SW 1271 (cell line): ENCODE measurements at regions not wholly inside any gene's neighbourhood (a gene's known extent, or its start where the extent isn't known, plus 50 kb on each side); places are given as distances from the start of the nearest gene placed in this dataset.
"Not testable (repeated sequence)": the region's sequence is repeated elsewhere in the genome, so short reads cannot be mapped to it uniquely, and the experiment has no call there.

ENCODE experiments used
- DNase-seq, 2 experiments: peaks; one replicate each; lab custom pipeline; 2025; lab: John Stamatoyannopoulos, UW

DNA sequence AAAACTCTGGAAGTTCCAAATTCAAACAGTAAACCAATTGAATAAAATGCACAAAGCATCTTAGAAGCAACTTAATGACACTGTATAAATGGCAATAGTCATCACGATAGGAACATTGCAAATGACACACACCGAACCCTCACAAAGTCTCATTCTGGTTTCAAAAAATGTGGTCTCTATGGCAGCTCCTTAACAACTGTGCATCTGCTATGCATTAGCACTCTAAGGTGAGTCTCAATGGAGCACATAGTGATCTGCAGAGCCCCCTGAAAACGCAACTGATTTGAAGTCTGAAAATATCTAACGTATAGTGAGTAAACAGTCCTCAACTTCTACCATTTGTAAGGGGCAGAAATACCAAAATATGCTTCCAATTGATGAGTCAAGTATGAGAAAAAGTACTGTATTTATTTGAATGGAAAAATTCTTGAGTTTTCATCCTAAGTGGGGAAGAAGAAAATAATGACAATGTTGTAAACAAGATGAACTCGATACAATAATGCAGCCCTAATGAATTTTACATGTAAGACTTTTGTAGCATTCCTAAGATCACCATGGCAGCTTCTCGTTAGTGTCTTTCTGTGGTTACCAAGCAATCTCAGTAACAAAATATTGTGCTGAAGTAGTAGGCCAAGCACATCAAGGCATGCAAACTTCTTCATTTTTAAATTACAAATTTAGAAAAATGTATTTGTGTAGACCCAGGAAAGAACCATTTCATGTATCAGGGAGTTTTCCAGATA lies 517.5 kb upstream of the FAM174A start:
- DNase-seq = no peak

DNA sequence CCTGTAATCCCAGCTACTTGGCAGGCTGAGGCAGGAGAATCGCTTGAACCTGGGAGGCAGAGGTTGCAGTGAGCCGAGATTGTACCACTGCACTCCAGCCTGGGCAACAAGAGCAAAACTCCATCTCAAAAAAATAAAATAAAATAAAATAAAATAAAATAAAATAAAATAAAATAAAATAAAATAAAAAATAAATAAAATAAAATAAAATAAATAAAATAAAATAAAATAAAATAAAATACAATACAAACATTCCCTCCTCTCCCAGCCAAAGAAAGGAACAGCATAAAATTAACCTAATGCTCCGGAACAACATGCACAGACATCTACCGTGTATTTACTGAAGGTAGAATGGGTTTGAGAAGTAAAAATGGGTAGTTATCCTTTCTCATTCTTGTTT lies 521.9 kb upstream of the FAM174A start:
- DNase-seq = not testable (repeated sequence)

DNA sequence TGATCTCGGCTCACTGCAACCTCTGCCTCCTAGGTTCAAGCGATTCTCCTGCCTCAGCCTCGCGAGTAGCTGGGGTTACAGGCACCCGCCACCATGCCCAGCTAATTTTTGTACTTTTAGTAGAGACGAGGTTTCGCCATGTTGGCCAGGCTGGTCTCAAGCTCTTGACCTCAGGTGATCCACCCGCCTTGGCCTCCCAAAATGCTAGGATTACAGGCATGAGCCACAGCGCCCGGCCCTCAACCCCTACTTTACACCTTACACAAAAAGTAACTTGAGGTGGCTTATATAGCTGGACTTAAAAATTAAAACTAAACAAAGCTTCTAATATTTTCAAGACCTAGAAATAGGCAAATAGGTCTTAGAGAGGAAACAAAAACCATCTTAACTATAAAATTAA lies 524.0 kb upstream of the FAM174A start:
- DNase-seq = not testable (repeated sequence)

DNA sequence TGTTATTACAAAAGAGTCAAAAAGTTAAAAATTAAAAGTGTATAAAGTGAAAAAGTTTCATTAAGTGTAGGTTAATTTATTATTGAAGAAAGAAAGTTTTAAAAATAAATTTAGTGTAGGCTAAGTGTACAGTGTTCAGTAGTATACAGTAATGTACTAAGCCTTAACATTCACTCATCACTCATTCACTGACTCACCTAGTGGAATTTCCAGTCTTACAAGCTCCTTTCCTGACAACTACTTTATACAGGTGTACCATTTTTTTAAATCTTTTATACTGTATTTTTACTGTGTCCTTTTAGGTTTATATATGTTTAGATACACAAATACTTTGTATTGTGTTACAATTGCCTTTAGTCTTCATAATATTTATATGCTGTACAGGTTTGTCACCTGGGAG lies 530.2 kb upstream of the FAM174A start:
- DNase-seq = no peak

DNA sequence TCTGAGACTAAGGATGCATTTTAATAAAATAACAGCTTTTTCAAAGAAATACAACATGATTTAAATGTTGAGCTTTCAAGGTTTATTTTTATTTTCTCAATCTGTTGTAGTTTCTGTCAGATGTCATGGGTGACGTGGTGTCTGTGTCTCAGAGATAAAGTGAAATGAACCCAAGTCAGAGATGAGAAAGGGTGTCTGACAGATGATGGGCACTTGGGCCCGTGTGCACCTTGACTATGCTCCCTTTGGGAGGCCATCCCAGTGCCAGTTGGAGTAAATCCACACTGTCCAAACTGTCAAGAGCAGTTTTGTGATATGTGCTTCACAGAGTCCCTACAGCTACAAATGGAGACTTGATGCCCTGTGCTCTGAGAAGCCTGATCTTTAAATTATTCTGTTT lies 536.9 kb upstream of the FAM174A start:
- DNase-seq = no peak

DNA sequence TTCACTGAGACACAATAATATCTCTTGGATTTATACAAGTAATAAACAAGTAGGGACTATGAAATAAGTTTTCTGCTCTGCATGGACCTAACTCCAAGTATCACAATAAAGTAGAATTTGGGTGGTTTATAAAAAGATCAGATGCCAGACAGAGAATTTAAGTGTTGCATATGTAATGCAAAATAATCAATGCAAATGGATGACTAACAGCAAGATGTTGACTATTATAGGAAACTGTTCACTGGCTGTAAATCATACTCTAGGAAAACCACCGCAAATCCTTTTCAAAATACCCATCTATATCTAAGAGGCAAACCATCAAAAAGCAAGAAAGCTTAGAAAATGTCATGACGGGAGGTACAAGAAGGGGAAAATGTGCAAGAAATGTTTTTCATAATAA lies 539.8 kb upstream of the FAM174A start:
- DNase-seq = no peak

DNA sequence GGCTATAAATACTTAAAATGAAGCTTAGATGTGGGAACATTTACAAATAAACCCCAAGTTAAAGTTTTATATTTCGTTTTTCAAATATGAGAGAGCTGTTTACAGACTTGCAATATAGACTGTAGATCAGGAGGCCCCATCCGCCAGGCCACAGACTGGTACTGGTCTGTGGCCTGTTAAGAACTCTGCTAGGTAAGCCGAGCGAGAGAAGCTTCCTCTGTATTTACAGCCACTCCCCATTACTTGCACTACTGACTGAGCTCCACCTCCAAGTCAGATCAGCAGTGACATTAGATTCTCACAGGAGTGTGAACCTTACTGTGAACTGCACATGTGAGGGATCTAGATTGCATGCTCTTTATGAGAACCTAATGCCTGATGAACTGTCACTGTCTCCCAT lies 561.4 kb upstream of the FAM174A start:
- no peak for DNase-seq

DNA sequence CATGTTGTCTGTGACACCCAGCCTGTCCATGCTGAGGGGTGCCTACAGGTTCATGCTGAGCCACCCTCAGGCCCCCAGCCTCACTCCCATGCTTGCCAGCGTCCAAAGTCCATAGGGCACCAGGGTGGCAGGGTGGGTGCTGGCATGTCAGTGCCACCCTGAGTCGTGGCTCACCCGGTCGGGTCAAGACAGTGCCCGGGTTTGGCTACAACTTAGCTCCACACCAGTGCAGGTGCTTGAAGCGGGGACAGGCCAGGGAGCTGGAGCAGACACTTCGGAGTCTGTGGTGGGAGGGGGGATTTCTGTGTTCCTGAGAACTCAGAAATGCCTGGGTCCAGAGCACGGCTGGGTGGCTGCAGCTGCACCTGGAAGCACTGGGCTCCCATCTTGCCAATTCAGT lies 579.2 kb upstream of the FAM174A start:
- no peak for DNase-seq

DNA sequence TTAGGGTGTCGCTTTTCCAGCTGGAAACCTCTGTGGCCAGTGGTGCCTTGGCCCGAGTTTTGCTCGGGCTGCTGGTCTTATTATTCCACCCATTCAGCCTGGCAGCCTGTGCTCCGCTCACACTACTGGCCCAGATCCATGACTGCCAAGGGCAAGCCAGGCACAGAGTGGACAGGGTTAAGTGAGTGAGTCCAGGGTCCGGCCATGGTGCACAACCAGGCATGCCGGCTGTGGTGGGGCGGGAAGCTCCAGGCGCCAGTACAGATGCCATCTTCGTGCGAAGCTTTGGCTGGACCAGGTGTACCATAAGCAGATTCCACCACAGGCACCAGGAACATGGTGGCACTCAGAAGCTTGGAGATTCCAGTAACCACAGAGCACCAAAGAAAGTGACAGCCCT lies 580.2 kb upstream of the FAM174A start:
- no peak for DNase-seq

DNA sequence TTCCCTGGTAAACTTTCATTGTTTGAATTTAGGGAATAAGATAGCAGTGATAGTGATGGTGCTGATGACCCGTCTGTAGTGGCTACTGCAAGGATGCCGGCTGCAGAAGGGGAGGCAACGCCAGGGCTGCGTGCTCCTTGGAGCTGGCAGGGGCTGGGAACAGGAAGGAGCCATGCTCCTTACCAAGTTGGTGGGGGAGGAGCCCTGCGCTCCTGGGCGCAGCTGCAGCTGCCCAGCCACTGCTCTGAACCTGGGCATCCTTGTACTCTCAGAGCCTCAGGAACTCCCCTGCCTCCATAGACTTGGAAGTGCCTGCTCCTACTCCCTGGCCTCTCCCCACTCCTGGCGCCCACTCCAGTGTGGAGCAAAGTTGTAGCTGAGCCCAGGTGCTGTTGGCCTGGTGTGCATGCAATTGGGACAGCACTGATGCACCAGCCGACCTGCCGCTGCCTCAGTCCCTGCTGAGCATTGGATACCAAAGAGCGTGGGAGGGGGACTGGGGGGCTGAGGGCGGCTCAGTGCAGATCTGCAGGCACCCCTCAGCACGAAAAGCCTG lies 585.1 kb upstream of the FAM174A start:
- DNase-seq = no peak

DNA sequence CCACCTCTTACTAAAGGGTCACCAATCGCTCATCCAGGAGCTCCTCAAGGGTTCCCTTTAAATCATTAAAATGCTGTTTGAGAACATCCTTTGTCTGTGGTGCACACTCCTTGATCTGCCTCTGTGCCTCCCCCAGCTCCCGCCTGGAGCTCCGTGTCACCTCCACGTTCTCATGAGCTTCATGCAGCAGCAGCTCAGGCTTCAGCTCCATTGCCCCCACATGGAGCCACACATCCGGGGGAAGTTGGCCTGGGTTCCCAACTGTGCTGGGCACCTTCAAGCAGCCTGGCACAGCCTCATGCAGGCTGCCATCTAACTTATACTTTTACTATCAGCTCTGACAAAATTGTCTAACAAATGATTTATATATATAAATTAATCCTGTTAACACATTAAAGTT lies 585.8 kb upstream of the FAM174A start:
- no peak for DNase-seq

DNA sequence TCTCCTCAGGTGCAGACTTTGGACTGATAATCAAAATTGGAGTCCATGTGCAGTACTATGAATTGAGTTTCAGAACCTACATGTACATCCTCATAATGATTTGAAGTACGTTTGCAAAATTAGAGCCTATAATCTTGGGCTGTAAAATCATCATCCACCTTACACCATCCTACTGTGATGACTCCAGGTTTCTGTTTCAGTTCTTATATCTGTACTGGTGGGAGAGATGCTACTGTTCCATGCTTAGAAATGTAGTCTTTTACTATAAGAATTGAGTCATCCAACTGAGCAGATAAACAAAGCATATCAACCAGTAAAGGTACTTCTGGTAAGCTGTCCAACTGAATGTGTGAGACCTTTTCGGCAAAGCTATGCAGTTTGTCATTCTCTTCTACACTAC lies 586.3 kb upstream of the FAM174A start:
- no peak for DNase-seq

DNA sequence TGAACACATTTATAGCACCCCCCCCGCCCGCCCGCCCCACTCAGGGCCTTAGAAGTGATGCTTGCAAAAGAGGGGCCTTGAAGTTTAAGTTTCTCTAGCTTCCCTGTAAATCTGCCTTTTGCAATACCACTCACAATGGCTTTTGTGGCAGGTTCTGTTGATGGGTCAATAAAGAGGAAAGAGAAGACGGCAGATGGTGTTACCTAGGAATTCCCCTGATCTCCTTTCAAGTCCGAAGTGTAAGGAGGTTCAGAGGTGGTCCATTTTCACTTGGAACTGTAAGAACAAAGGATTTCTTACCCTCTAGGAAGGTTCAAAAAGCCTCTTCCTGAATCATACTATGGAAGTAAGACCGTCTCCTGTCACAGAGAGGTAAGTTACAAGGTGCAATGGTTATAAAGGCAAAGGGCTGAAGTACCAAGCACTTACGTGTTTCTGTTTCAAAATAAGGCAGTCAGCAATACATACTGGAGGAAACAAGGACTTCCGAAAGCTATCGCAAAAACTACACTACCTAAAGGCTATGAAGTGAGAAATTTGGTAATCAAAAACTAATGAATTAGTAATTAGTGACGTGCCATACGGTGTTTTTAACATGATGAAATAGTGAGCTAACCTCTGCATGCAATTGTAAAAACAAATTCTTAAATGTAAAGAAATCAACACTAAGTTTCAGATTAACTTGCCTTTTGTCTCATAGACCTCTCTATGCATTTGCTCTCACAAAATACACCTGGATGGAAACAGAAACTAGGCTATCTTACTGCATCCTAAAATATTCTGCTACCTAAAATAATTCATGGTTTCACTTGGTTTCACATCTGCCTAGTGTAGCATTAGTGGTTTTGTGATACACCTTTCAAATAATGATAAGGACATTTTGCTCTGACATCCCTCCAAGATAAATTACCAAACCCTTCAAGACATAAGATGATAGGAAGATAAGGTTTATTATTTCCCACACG lies 589.4 kb upstream of the FAM174A start:
- DNase-seq = no peak

DNA sequence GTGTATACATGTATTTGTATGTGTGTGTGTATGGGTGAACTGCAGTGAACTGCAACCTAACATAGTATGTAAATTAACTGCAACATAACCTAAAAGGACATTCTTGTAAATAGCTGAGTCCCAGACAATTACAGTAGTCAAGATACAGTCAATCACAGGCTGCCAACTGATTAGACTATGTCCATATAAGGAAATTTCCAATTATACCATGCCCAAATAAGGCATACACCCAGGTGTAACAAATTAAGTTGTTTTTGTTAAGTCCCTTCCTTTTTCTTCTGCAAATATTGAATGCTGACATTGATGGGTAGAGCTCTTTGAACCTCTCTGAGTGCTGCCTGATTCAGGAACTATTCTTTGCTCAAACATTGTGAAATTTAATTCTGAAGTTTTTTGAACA lies 594.6 kb upstream of the FAM174A start:
- no peak for DNase-seq

DNA sequence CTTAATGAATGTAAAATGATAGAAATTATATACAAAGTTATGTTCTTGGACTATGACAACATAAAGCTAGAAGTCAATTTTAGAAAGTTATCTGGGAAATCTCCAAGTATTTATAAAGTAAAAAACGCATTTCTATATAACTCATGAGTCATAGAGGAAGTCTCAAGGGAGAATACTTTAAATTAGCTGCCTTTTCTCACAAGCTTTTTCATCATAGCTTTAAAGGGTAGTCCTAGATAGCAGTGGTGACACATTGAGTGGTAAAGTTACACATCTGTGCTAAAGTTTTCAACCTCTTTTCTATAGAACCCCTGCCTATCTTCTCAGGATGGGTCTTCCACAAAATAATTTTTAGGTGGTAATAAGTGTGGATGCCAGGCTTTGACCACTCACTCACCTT lies 598.3 kb upstream of the FAM174A start:
- no peak for DNase-seq

DNA sequence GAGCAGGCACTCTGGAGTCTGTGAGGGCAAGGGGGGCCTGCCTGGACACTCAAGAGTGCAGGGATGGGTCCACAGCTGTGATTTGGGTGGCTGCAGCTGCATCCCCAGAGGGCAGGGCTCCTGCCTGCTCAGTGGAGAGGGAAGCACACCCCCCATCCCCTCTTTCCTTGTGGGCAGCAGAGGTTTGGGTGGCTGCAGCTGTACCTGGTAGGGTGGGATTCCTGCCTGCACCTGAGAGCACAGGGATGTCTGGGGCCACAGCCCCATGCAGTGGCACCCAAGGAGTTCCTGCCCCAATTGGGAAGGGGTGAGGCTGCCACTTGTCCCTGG lies 605.4 kb upstream of the FAM174A start:
- no peak for DNase-seq

DNA sequence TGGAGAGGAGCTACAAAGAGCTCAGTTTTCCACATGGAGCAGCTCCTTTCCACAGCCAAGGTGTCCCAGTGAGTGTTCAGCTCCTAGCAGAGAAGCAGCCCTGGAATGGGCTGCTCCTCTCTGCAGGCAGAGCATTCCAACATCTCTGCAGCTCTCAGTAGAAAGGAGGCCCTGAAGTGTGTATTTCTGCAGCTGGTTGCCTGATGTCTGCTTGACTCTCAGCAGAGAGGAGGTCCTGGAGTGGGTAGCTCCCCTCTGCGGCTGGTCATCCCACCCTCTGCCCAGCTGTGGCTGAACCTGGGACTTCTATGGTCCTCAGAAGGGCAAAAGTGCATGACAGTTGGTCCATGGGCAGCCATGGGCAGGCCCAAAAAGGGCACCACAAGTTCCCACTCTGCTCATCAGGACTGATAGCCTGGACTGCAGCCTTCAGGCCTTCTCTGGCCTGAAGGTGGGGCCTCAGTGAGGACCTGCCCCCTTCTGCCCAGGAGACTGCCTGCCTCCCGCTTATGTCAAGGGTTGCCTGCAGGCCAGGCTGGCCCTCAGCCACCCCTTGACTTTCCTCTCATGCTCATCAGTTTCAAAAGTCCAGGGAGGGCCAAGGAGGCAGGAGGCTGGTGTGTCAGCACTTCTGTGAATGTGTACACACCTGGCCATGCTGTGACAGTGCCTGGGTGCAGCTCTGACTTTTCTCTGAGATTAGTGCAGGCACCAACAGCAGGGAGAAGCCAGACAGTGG lies 605.9 kb upstream of the FAM174A start:
- no peak for DNase-seq

DNA sequence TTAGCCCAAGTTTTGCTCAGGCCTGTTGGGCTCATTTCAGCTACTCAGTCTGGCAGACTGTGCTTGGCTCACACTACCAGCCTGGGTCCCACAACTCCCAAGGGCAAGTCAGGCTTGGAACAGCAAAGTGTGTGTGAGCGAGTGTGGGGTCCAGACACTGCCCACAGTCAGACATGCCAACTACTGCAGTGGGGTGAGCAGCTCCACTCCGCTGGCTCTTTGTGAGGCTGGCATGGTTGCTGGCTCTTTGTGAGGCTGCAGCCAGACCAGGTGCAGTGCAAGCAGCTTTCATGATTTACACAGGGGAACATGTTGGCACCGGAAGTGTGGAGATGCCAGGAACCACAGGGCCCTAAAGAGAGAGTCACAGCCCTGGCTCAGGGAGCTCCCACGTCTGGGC lies 606.7 kb upstream of the FAM174A start:
- DNase-seq = no peak

DNA sequence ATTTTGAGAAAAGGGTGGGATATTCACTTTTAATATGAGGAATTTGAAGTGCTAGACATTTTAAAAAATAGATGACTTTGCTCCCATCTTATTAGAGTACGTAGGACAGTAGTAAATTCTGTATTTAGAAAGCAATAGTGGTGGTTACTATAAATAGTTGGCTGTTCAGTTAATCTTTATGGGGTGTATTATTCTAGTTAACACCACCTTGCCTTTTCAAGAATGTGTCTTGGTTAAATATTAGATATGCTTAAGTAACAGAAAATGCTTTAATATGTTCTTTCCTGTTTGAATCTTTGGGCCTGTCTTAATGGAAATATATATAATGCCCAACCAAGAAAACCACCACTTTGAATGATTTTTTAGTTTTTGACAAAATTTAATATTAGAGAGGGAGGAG lies 608.7 kb upstream of the FAM174A start:
- no peak for DNase-seq

DNA sequence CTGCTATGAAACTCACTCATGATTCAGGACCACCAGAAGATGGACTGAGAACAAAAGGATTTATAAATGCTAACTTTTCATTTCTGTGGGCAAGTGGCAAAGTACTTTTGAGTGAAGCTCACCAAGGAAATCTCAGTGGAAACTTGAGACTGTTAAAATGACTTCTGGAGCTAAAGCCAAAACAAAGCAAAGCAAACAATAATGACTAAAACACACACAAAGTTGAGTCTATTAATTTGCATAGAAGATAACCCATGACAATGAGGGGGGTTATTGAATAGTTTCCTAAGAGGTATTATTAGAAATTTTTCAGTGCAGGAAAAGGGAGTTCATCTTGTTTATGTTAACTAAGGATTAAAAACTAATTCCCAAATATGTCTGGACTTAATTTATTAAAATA lies 612.8 kb upstream of the FAM174A start:
- DNase-seq = no peak

DNA sequence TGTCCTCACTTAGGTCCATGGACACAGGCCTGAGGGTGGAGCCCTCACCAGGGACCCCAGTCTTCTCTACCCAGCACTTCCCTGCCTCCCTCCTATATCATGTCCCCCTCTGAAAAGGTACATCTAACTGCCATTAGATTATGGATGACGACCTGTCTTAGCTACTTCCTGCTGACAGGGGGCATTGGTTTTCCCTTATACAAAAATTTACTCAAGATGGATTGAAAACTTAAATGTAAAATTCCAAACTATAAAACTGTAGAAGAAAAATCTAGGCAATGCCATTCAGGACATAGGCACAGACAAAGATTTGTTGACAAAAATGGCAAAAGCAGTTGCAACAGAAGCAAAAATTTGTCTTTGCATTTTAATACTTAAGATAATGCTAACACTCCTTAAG lies 623.2 kb upstream of the FAM174A start:
- DNase-seq = no peak

DNA sequence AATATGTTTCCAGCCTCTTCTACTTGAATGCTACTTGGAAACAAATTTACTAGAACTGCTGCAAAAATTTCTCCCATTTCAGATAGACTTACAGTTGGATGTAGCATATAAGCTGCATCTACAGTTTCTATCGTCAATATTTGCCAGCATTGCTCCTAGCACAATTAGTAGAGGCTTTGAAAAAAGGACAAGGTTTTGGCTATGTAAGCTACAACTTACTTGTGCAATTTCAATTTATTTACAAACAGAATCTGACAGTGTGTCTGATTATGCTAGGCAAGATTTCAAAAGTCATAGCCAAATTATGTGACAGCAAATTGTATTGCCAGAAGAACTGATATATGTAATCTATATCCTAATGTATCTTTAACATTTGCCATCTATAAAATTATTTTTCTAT lies 628.4 kb upstream of the FAM174A start:
- DNase-seq = no peak

DNA sequence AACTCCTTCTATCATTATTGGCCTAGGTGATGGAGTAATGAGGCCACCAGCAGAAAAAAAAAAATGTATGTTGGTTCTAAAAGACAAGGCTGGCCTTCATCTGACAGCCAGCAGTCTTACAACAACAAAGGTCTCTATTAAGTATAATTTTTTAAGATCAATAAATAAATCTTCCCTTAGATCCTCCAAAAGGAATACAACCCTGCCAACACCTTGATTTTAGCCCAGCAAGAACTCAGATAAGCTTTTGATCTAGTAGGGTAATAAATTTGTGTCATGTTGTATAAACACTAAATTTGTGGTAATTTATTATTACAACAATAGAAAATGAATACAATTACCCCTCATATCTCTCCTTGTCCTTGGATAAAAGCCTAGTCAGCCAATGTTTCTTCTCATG lies 633.2 kb upstream of the FAM174A start:
- no peak for DNase-seq
